Trophoblast cell (in vitro differentiated cells and primary cell): ENCODE measurements at regions not wholly inside any gene's neighbourhood (a gene's known extent, or its start where the extent isn't known, plus 50 kb on each side); places are given as distances from the start of the nearest gene placed in this dataset.

Source experiments
- DNase-seq, 2 donors: peaks; one replicate each; pipeline ENCODE4 v3.0.0-alpha.2; 2016
- H2AFZ ChIP-seq: 2 replicates; pipeline ENCODE4 v1.6.1; 2013; ENCODE audit warnings: low read length, moderate library complexity, mild to moderate bottlenecking; ENCODE audit not compliant: insufficient read depth, poor library complexity
- H2AK5ac ChIP-seq: 2 replicates; pipeline ENCODE4 v1.6.1; 2013; ENCODE audit warnings: mild to moderate bottlenecking, low read length
- H2BK120ac ChIP-seq: 2 replicates; pipeline ENCODE4 v1.6.1; 2013; ENCODE audit warnings: low read length, mild to moderate bottlenecking, moderate library complexity; ENCODE audit not compliant: insufficient read depth, poor library complexity
- H2BK12ac ChIP-seq: 2 replicates; pipeline ENCODE4 v1.6.1; 2013; ENCODE audit warnings: mild to moderate bottlenecking, low read length, moderate library complexity
- H2BK5ac ChIP-seq: 2 replicates; pipeline ENCODE4 v1.6.1; 2013; ENCODE audit warnings: low read length, low read depth, moderate library complexity, mild to moderate bottlenecking; ENCODE audit not compliant: poor library complexity
- H3K14ac ChIP-seq: 2 replicates; pipeline ENCODE4 v1.6.1; 2013; ENCODE audit warnings: mild to moderate bottlenecking, low read length
- H3K18ac ChIP-seq: 2 replicates; pipeline ENCODE4 v1.6.1; 2013; ENCODE audit warnings: mild to moderate bottlenecking, low read length
- H3K23ac ChIP-seq: 2 replicates; pipeline ENCODE4 v1.6.1; 2013; ENCODE audit warnings: low read length
- H3K27ac ChIP-seq: 2 replicates; pipeline ENCODE4 v1.5.1; 2013; ENCODE audit warnings: low read depth, mild to moderate bottlenecking, inconsistent platforms, low read length, moderate library complexity
- H3K27me3 ChIP-seq: 2 replicates; pipeline ENCODE4 v1.6.1; 2013; ENCODE audit warnings: inconsistent platforms, mild to moderate bottlenecking, low read length, moderate library complexity; ENCODE audit not compliant: insufficient read depth
- H3K36me3 ChIP-seq, 2 experiments: 1 replicate in 1 of 2; 2 replicates in 1 of 2; pipeline ENCODE4 v1.6.1; 2013; ENCODE audit warnings: low read length in 2 of 2, mild to moderate bottlenecking in 2 of 2, moderate library complexity in 1 of 2; ENCODE audit not compliant: insufficient read depth in 2 of 2, control insufficient read depth in 1 of 2
- H3K4ac ChIP-seq: 2 replicates; pipeline ENCODE4 v1.6.1; 2013; ENCODE audit warnings: low read depth, mild to moderate bottlenecking, low read length, moderate library complexity
- H3K4me1 ChIP-seq, 2 experiments: 1 replicate in 1 of 2; 2 replicates in 1 of 2; pipeline ENCODE4 v1.6.1; 2013; ENCODE audit warnings: low read length in 2 of 2, mild to moderate bottlenecking in 2 of 2, moderate library complexity in 1 of 2; ENCODE audit not compliant: insufficient read depth in 2 of 2, control insufficient read depth in 1 of 2
- H3K4me2 ChIP-seq: 2 replicates; pipeline ENCODE4 v1.6.1; 2013; ENCODE audit warnings: inconsistent platforms, mild to moderate bottlenecking, low read length, moderate library complexity
- H3K4me3 ChIP-seq: 2 replicates; pipeline ENCODE4 v1.5.1; 2013; ENCODE audit warnings: mild to moderate bottlenecking, low read depth, low read length, inconsistent platforms
- H3K79me1 ChIP-seq: one replicate; pipeline ENCODE4 v1.6.1; 2013; ENCODE audit warnings: low read length
- H3K79me2 ChIP-seq: 2 replicates; pipeline ENCODE4 v1.6.1; 2013; ENCODE audit warnings: low read length, mild to moderate bottlenecking; ENCODE audit not compliant: control insufficient read depth, insufficient read depth, poor library complexity
- H3K9ac ChIP-seq: 2 replicates; pipeline ENCODE4 v1.6.1; 2013; ENCODE audit warnings: mild to moderate bottlenecking, low read length
- H3K9me3 ChIP-seq: 2 replicates; pipeline ENCODE4 v1.6.1; 2013; ENCODE audit warnings: low read depth, mild to moderate bottlenecking, control low read depth, inconsistent platforms, low read length; ENCODE audit not compliant: insufficient read depth
- H4K12ac ChIP-seq: 2 replicates; pipeline ENCODE4 v1.6.1; 2013; ENCODE audit warnings: low read depth, mild to moderate bottlenecking, low read length, moderate library complexity
- H4K8ac ChIP-seq: 2 replicates; pipeline ENCODE4 v1.6.1; 2013; ENCODE audit warnings: low read depth, mild to moderate bottlenecking, low read length, moderate library complexity
- H4K91ac ChIP-seq: one replicate; pipeline ENCODE4 v1.6.1; 2013; ENCODE audit warnings: low read depth, mild to moderate bottlenecking, low read length, moderate library complexity
- WGBS: extraction: QIAGEN DNeasy Blood & Tissue Kit; methylation state at CpG from one replicate; pipeline ENCODE4 v1.1.7; 2013; ENCODE audit warnings: missing lambda C conversion rate; ENCODE audit not compliant: insufficient read length, insufficient coverage; ENCODE audit errors: extremely low coverage; 5-methylcytosine and 5-hydroxymethylcytosine counted together

GRCh38 chr17:77568540-77568939, 390.0 kb upstream of the TNRC6C start:
- H3K9ac ChIP-seq = no peak overlapping the region
- H3K18ac ChIP-seq = no peak overlapping the region
- no peaks in the 10 kb centered on the region for H3K4me1 ChIP-seq
- WGBS = no CpG with 5 or more reads among the region's 7 CpGs
- H3K4me2 ChIP-seq = no peak overlapping the region
- no peak overlapping the region for H2BK120ac ChIP-seq
- H2BK12ac ChIP-seq = no peak overlapping the region
- no peak overlapping the region for H2BK5ac ChIP-seq
- no peak overlapping the region for H4K12ac ChIP-seq
- H3K27me3 ChIP-seq = no peaks in the 10 kb centered on the region
- no peak overlapping the region for H2AK5ac ChIP-seq
- H3K9me3 ChIP-seq = peaks cover 6% of the 10 kb centered on the region
- H3K79me2 ChIP-seq = no peaks in the 10 kb centered on the region
- no peak overlapping the region for H2AFZ ChIP-seq
- H3K23ac ChIP-seq = no peak overlapping the region
- H3K27ac ChIP-seq = no peak overlapping the region
- no peaks in the 10 kb centered on the region for H3K36me3 ChIP-seq
- H3K14ac ChIP-seq = no peak overlapping the region
- DNase-seq = no peak
- no peak overlapping the region for H4K8ac ChIP-seq
- no peak overlapping the region for H3K4me3 ChIP-seq
- no peaks in the 10 kb centered on the region for H3K79me1 ChIP-seq
- H3K4ac ChIP-seq = no peak overlapping the region
- H4K91ac ChIP-seq = no peak overlapping the region

- peaks cover 4% of the 10 kb centered on the region for H3K9me3 ChIP-seq
- H2BK12ac ChIP-seq = no peak overlapping the region
- no peaks in the 10 kb centered on the region for H3K4me1 ChIP-seq
- H3K27ac ChIP-seq = no peak overlapping the region
- DNase-seq = no peak
- H3K23ac ChIP-seq = no peak overlapping the region
- WGBS = no CpG with 5 or more reads among the region's 21 CpGs
- no peak overlapping the region for H2BK5ac ChIP-seq
- H4K8ac ChIP-seq = no peak overlapping the region
- H3K9ac ChIP-seq = no peak overlapping the region
- H3K18ac ChIP-seq = no peak overlapping the region
- H3K14ac ChIP-seq = no peak overlapping the region
- H3K79me2 ChIP-seq = no peaks in the 10 kb centered on the region
- H3K4me2 ChIP-seq = no peak overlapping the region
- H2BK120ac ChIP-seq = no peak overlapping the region
- H3K27me3 ChIP-seq = no peaks in the 10 kb centered on the region
- H2AK5ac ChIP-seq = no peak overlapping the region
- H4K91ac ChIP-seq = no peak overlapping the region
- no peak overlapping the region for H4K12ac ChIP-seq
- H3K36me3 ChIP-seq = no peaks in the 10 kb centered on the region
- H3K4ac ChIP-seq = no peak overlapping the region
- no peak overlapping the region for H2AFZ ChIP-seq
- H3K4me3 ChIP-seq = no peak overlapping the region
- no peaks in the 10 kb centered on the region for H3K79me1 ChIP-seq
Observed at GRCh38 chr17:77569846-77570564, 388.5 kb upstream of the TNRC6C start.

- Histone ChIP-seq H4K91ac (no peak overlapping the region), H3K27me3 (no peaks in the 10 kb centered on the region), H3K27ac (no peak overlapping the region), H3K4me1 (no peaks in the 10 kb centered on the region), H3K9ac (no peak overlapping the region), H3K79me1 (no peaks in the 10 kb centered on the region), H4K8ac (no peak overlapping the region), H3K18ac (no peak overlapping the region), H2BK5ac (no peak overlapping the region), H3K4me3 (no peak overlapping the region), H3K23ac (no peak overlapping the region), H3K4ac (no peak overlapping the region), H3K36me3 (no peaks in the 10 kb centered on the region), H2BK12ac (no peak overlapping the region), H3K79me2 (no peaks in the 10 kb centered on the region), H3K4me2 (no peak overlapping the region), H4K12ac (no peak overlapping the region), H2AFZ (no peak overlapping the region), H2BK120ac (no peak overlapping the region), H3K9me3 (peaks cover 4% of the 10 kb centered on the region), H2AK5ac (no peak overlapping the region), H3K14ac (no peak overlapping the region)
- DNase-seq = no peak
- WGBS = no CpG with 5 or more reads among the region's 7 CpGs
Observed at GRCh38 chr17:77570565-77570898, 388.0 kb upstream of the TNRC6C start.

- H2AK5ac ChIP-seq = no peak overlapping the region
- H3K18ac ChIP-seq = no peak overlapping the region
- no peak overlapping the region for H2BK12ac ChIP-seq
- no peak overlapping the region for H3K4me2 ChIP-seq
- no peak overlapping the region for H2BK5ac ChIP-seq
- H2AFZ ChIP-seq = no peak overlapping the region
- no peaks in the 10 kb centered on the region for H3K79me1 ChIP-seq
- no peak overlapping the region for H4K91ac ChIP-seq
- DNase-seq = no peak
- no peak overlapping the region for H3K23ac ChIP-seq
- no peak overlapping the region for H4K8ac ChIP-seq
- H3K4me3 ChIP-seq = no peak overlapping the region
- no peak overlapping the region for H3K14ac ChIP-seq
- no peak overlapping the region for H2BK120ac ChIP-seq
- no peaks in the 10 kb centered on the region for H3K79me2 ChIP-seq
- H3K4ac ChIP-seq = no peak overlapping the region
- peaks cover 4% of the 10 kb centered on the region for H3K9me3 ChIP-seq
- H4K12ac ChIP-seq = no peak overlapping the region
- no peaks in the 10 kb centered on the region for H3K4me1 ChIP-seq
- H3K36me3 ChIP-seq = no peaks in the 10 kb centered on the region
- no peak overlapping the region for H3K9ac ChIP-seq
- no CpG with 5 or more reads among the region's 35 CpGs for WGBS
- no peaks in the 10 kb centered on the region for H3K27me3 ChIP-seq
- H3K27ac ChIP-seq = no peak overlapping the region
Observed at GRCh38 chr17:77571155-77571981, 387.1 kb upstream of the TNRC6C start.
